Endothelial cell of umbilical vein (primary cell): ENCODE measurements at regions not wholly inside any gene's neighbourhood (a gene's known extent, or its start where the extent isn't known, plus 50 kb on each side); places are given as distances from the start of the nearest gene placed in this dataset.

Experiments
- CTCF ChIP-seq, 2 donors: IDR thresholded peaks; 1 replicate in 1 of 2; 2 replicates in 1 of 2; pipeline ENCODE4 v1.5.1; 2011; ENCODE audit warnings: low read length in 2 of 2, mild to moderate bottlenecking in 2 of 2, moderate library complexity in 2 of 2, control low read depth in 1 of 2, inconsistent platforms in 1 of 2, low read depth in 1 of 2; ENCODE audit not compliant: insufficient read depth in 1 of 2; ENCODE audit errors: extremely low read depth in 1 of 2
- EZH2 ChIP-seq: IDR thresholded peaks from 2 replicates; pipeline ENCODE4 v1.6.1; 2012; ENCODE audit warnings: borderline replicate concordance, low read depth, mild to moderate bottlenecking, moderate library complexity, low read length, inconsistent platforms; ENCODE audit not compliant: severe bottlenecking
- FOS ChIP-seq: IDR thresholded peaks from 2 replicates; pipeline ENCODE4 v1.6.1; 2011; ENCODE audit warnings: mild to moderate bottlenecking, low read length, moderate library complexity, borderline replicate concordance; ENCODE audit not compliant: insufficient read depth
- JUN ChIP-seq: IDR thresholded peaks from 2 replicates; pipeline ENCODE4 v1.6.1; 2011; ENCODE audit warnings: borderline replicate concordance, low read depth; ENCODE audit not compliant: insufficient read length, insufficient read depth
- MAX ChIP-seq: IDR thresholded peaks from 2 replicates; pipeline ENCODE4 v1.6.1; 2011; ENCODE audit not compliant: insufficient read depth, insufficient read length
- POLR2A ChIP-seq: IDR thresholded peaks from 2 replicates; pipeline ENCODE4 v1.6.1; 2012; ENCODE audit warnings: low read depth, mild to moderate bottlenecking, control low read depth, low read length
- POLR2AphosphoS5 ChIP-seq: IDR thresholded peaks from 2 replicates; pipeline ENCODE4 v1.6.1; 2012; ENCODE audit warnings: low read depth, mild to moderate bottlenecking, control low read depth, low read length, moderate library complexity; ENCODE audit not compliant: insufficient read depth

- TF ChIP-seq POLR2A (no peak), CTCF (IDR thresholded peaks at IDR 0.05; ENCODE audit: extremely low read depth in 1 of 2, insufficient read depth in 1 of 2, low read depth in 1 of 2, low read length in 2 of 2) (no peak), FOS (no peak), EZH2 (no peak), POLR2AphosphoS5 (no peak), MAX (no peak), JUN (no peak)
Measured at GRCh38 chr18:75752740-75753263, 325.3 kb upstream of the SMIM21 start.
